IMR-90 (cell line): ENCODE measurements at regions not wholly inside any gene's neighbourhood (a gene's known extent, or its start where the extent isn't known, plus 50 kb on each side); places are given as distances from the start of the nearest gene placed in this dataset.

Experiments
- ATAC-seq: fragments of 200-7000 bp; cut with Tn5 transposase; 2 replicates; pipeline ENCODE4 v1.9.1; 2020; ENCODE audit warnings: low read depth, mild to moderate bottlenecking, moderate library complexity
- BruUV-seq: library from RNA; stranded (reverse); fragments of 400-500 nt; replicated peaks from 2 replicates; lab custom pipeline; 2021; lab: Mats Ljungman, UMichigan
- CTCF ChIA-PET: fragments of 300-600 bp; formaldehyde crosslinking; extraction: SDS; loops from one replicate; lab custom pipeline; 2021; ENCODE audit warnings: antibody characterized with exemption; lab: Yijun Ruan, JAX
- POLR2A ChIA-PET: fragments of 300-600 bp; sonication (Branson Sonifier 250); formaldehyde crosslinking; loops from one replicate; lab custom pipeline; 2022; ENCODE audit warnings: antibody characterized with exemption; ENCODE audit not compliant: unreplicated experiment; lab: Charles Lee
- DNase-seq: peaks from one replicate; pipeline ENCODE4 v3.0.0; 2013
- H2AFZ ChIP-seq: replicated peaks from 2 replicates; pipeline ENCODE3; 2013; ENCODE audit warnings: low read length, mild to moderate bottlenecking; ENCODE audit not compliant: poor library complexity
- H2AK5ac ChIP-seq: 2 replicates; pipeline ENCODE4 v1.6.1; 2013; ENCODE audit warnings: low read depth, low read length, inconsistent platforms
- H2AK9ac ChIP-seq: replicated peaks from 2 replicates; pipeline ENCODE3; 2013; ENCODE audit warnings: mild to moderate bottlenecking, low read depth, low read length, moderate library complexity; ENCODE audit not compliant: poor library complexity
- H2BK120ac ChIP-seq: 2 replicates; pipeline ENCODE4 v1.6.1; 2013; ENCODE audit warnings: low read depth, low read length, inconsistent platforms
- H2BK15ac ChIP-seq: 3 replicates; pipeline ENCODE4 v1.6.1; 2013; ENCODE audit warnings: low read depth, low read length, inconsistent platforms
- H2BK20ac ChIP-seq: 2 replicates; pipeline ENCODE4 v1.6.1; 2013; ENCODE audit warnings: low read depth, mild to moderate bottlenecking, inconsistent platforms, low read length, moderate library complexity
- H2BK5ac ChIP-seq: 2 replicates; pipeline ENCODE4 v1.6.1; 2013; ENCODE audit warnings: mild to moderate bottlenecking, low read depth, low read length, inconsistent platforms; ENCODE audit not compliant: poor library complexity, severe bottlenecking
- H3K14ac ChIP-seq: replicated peaks from 2 replicates; pipeline ENCODE4 v1.6.1; 2013; ENCODE audit warnings: low read depth, low read length, inconsistent platforms
- H3K18ac ChIP-seq: 2 replicates; pipeline ENCODE4 v1.6.1; 2013; ENCODE audit warnings: low read depth, low read length, control low read depth
- H3K23ac ChIP-seq: 2 replicates; pipeline ENCODE4 v1.6.1; 2013; ENCODE audit warnings: low read depth, low read length, inconsistent platforms
- H3K27ac ChIP-seq: 2 replicates; pipeline ENCODE4 v1.5.1; 2013; ENCODE audit warnings: mild to moderate bottlenecking, control low read depth, low read length; ENCODE audit not compliant: insufficient read depth
- H3K27me3 ChIP-seq: 2 replicates; pipeline ENCODE4 v1.6.1; 2013; ENCODE audit warnings: low read length; ENCODE audit not compliant: control insufficient read depth, insufficient read depth
- H3K36me3 ChIP-seq: 2 replicates; pipeline ENCODE4 v1.6.1; 2013; ENCODE audit warnings: low read length, mixed read lengths; ENCODE audit not compliant: control insufficient read depth, insufficient read depth
- H3K4ac ChIP-seq: 2 replicates; pipeline ENCODE4 v1.6.1; 2013; ENCODE audit warnings: low read depth, low read length, inconsistent platforms
- H3K4me1 ChIP-seq: 2 replicates; pipeline ENCODE4 v1.6.1; 2013; ENCODE audit warnings: low read length, mixed read lengths; ENCODE audit not compliant: control insufficient read depth, insufficient read depth
- H3K4me2 ChIP-seq: 2 replicates; pipeline ENCODE4 v1.6.1; 2013; ENCODE audit warnings: low read depth, mild to moderate bottlenecking, control low read depth, low read length, moderate library complexity
- H3K4me3 ChIP-seq: 2 replicates; pipeline ENCODE4 v1.5.1; 2013; ENCODE audit warnings: low read depth, mild to moderate bottlenecking, control low read depth, low read length, moderate library complexity; ENCODE audit not compliant: insufficient read depth
- H3K56ac ChIP-seq: 2 replicates; pipeline ENCODE4 v1.6.1; 2013; ENCODE audit warnings: low read length, inconsistent platforms; ENCODE audit not compliant: insufficient read depth; ENCODE audit errors: extremely low read depth
- H3K79me1 ChIP-seq, 2 experiments: 2 replicates each; pipeline ENCODE4 v1.6.1; 2013; ENCODE audit warnings: low read length in 2 of 2, inconsistent platforms in 1 of 2, low read depth in 1 of 2
- H3K9ac ChIP-seq: 2 replicates; pipeline ENCODE4 v1.6.1; 2013; ENCODE audit warnings: low read depth, low read length, control low read depth
- H3K9me1 ChIP-seq: 2 replicates; pipeline ENCODE4 v1.6.1; 2013; ENCODE audit warnings: low read length, inconsistent platforms; ENCODE audit not compliant: insufficient read depth
- H3K9me3 ChIP-seq: 2 replicates; pipeline ENCODE4 v1.6.1; 2013; ENCODE audit warnings: low read length; ENCODE audit not compliant: control insufficient read depth, insufficient read depth
- H4K20me1 ChIP-seq: 2 replicates; pipeline ENCODE4 v1.6.1; 2013; ENCODE audit warnings: low read length, inconsistent platforms; ENCODE audit not compliant: insufficient read depth
- H4K5ac ChIP-seq: 2 replicates; pipeline ENCODE4 v1.6.1; 2013; ENCODE audit warnings: mild to moderate bottlenecking, low read depth, low read length, control low read depth
- H4K8ac ChIP-seq, 2 experiments: 2 replicates each; pipeline ENCODE4 v1.6.1; 2013; ENCODE audit warnings: low read depth in 2 of 2, low read length in 2 of 2, control low read depth in 1 of 2, inconsistent platforms in 1 of 2
- H4K91ac ChIP-seq: 2 replicates; pipeline ENCODE4 v1.6.1; 2013; ENCODE audit warnings: low read depth, low read length, inconsistent platforms; ENCODE audit not compliant: insufficient read depth
- BHLHE40 ChIP-seq: fragments of 150-350 bp; IDR thresholded peaks from 2 replicates; pipeline ENCODE4 v1.6.1; 2016; ENCODE audit warnings: mild to moderate bottlenecking, low read depth, low read length
- CEBPB ChIP-seq: IDR thresholded peaks from 2 replicates; pipeline ENCODE4 v1.6.1; 2012; ENCODE audit warnings: low read depth, low read length, improper control_type of control experiment
- CHD1 ChIP-seq: IDR thresholded peaks from 2 replicates; pipeline ENCODE4 v1.6.1; 2012; ENCODE audit warnings: low read depth, low read length, improper control_type of control experiment
- MAFK ChIP-seq: IDR thresholded peaks from 2 replicates; pipeline ENCODE4 v1.6.1; 2012; ENCODE audit warnings: low read depth, low read length, improper control_type of control experiment
- MAZ ChIP-seq: IDR thresholded peaks from 2 replicates; pipeline ENCODE4 v1.6.1; 2012; ENCODE audit warnings: low read depth, mild to moderate bottlenecking, low read length, improper control_type of control experiment, moderate library complexity, borderline replicate concordance
- MXI1 ChIP-seq: IDR thresholded peaks from 2 replicates; pipeline ENCODE4 v1.6.1; 2012; ENCODE audit warnings: low read depth, mild to moderate bottlenecking, low read length, moderate library complexity, borderline replicate concordance
- NFE2L2 ChIP-seq: fragments of 150-350 bp; IDR thresholded peaks from 2 replicates; pipeline ENCODE4 v1.6.1; 2016; ENCODE audit warnings: low read depth, mild to moderate bottlenecking, low read length
- POLR2A ChIP-seq: IDR thresholded peaks from 2 replicates; pipeline ENCODE4 v1.6.1; 2012; ENCODE audit warnings: mild to moderate bottlenecking, low read depth, low read length
- RAD21 ChIP-seq: IDR thresholded peaks from 2 replicates; pipeline ENCODE4 v1.6.1; 2012; ENCODE audit warnings: low read length, improper control_type of control experiment
- RCOR1 ChIP-seq: IDR thresholded peaks from 2 replicates; pipeline ENCODE4 v1.6.1; 2012; ENCODE audit warnings: mild to moderate bottlenecking, low read length, improper control_type of control experiment; ENCODE audit not compliant: insufficient replicate concordance
- RFX5 ChIP-seq: IDR thresholded peaks from 2 replicates; pipeline ENCODE4 v1.8.0; 2012; ENCODE audit warnings: low read depth, mild to moderate bottlenecking, low read length, moderate library complexity
- SMC3 ChIP-seq: fragments of 150-350 bp; IDR thresholded peaks from 2 replicates; pipeline ENCODE4 v1.6.1; 2016; ENCODE audit warnings: low read depth, mild to moderate bottlenecking, antibody characterized with exemption, low read length, moderate library complexity
- WGBS, 2 experiments: methylation state at CpG; one replicate each; pipeline versions ENCODE4 v1.1.5 to v1.1.7; 2013; ENCODE audit warnings: missing lambda C conversion rate in 2 of 2; ENCODE audit not compliant: insufficient read length in 1 of 2; ENCODE audit errors: extremely low coverage in 2 of 2; 5-methylcytosine and 5-hydroxymethylcytosine counted together
- dilution Hi-C: fragments of 300-500 bp; cut with HindIII; formaldehyde crosslinking; loops from one replicate; pipeline ENCODE4 v1.14.3; 2018; ENCODE audit warnings: low sequenced_read_pairs; ENCODE audit not compliant: unreplicated experiment
- in situ Hi-C: fragments of 300-500 bp; cut with MboI; formaldehyde crosslinking; loops from 3 replicates; pipeline ENCODE4 v1.14.3; 2019; ENCODE audit warnings: low sequenced_read_pairs, inconsistent platforms, mixed read lengths
- intact Hi-C: fragments of 100-400 bp; cut with micrococcal nuclease; formaldehyde crosslinking; loops from 2 replicates; pipeline ENCODE4 v1.10.0; 2022
- TF ChIP-seq, protein P1 (sequence below): fragments of 150-350 bp; IDR thresholded peaks from 2 replicates; pipeline ENCODE4 v1.6.1; 2016; ENCODE audit warnings: low read depth, mild to moderate bottlenecking, low read length, moderate library complexity, borderline replicate concordance

DNA sequence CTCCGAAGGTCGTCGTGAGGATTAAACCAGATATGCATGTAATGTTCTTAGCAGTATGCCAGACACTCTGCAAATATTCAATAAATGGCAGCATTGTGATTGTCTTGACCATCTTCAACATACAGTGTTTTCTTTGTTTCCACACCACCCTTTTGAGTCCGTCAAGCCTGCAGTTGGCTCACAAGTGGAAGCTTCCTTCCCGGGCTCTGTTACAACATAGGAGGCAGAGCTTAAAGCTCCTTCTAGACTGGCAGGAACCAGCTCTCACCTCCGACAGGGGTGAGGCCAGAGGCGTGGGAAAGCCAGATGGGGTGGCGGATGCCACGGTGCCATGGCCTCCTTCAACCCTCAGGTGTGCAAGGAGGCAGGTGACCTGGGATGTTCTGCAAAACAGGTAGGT, 138.3 kb downstream of the FOXL1 start:
- H3K4me2 ChIP-seq = no peak overlapping the region
- 85% methylated on average over 4 of the region's 9 CpGs; no CpG with 5 or more reads in 1 of the 2 experiments for WGBS, 2 experiments
- H3K14ac ChIP-seq = no peak overlapping the region
- no peak overlapping the region for H2BK20ac ChIP-seq
- H3K4ac ChIP-seq = no peak overlapping the region
- H2AK9ac ChIP-seq = no peak overlapping the region
- DNase-seq (no peak), ATAC-seq (no peak)
- no peaks in the 10 kb centered on the region for H3K4me1 ChIP-seq
- TF ChIP-seq RAD21 (no peak), BHLHE40 (no peak), NFE2L2 (no peak), MXI1 (no peak), RCOR1 (no peak), MAZ (no peak), CEBPB (no peak), CHD1 (no peak), SMC3 (no peak), POLR2A (no peak), MAFK (no peak), RFX5 (no peak)
- TF ChIP-seq, protein P1, sequence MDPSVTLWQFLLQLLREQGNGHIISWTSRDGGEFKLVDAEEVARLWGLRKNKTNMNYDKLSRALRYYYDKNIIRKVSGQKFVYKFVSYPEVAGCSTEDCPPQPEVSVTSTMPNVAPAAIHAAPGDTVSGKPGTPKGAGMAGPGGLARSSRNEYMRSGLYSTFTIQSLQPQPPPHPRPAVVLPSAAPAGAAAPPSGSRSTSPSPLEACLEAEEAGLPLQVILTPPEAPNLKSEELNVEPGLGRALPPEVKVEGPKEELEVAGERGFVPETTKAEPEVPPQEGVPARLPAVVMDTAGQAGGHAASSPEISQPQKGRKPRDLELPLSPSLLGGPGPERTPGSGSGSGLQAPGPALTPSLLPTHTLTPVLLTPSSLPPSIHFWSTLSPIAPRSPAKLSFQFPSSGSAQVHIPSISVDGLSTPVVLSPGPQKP = no peak
- peaks cover 6% of the 10 kb centered on the region; the same call in 1 of the 2 replicates for H3K9me1 ChIP-seq
- H3K9me3 ChIP-seq = no peaks in the 10 kb centered on the region; the same call in 1 of the 2 replicates
- no peaks in the 10 kb centered on the region for H3K36me3 ChIP-seq
- H3K27me3 ChIP-seq = peaks cover 29% of the 10 kb centered on the region
- intact Hi-C loops = no loop called here
- H3K18ac ChIP-seq = no peak overlapping the region
- H3K4me3 ChIP-seq = no peak overlapping the region
- dilution Hi-C loops = no loop called here
- H4K91ac ChIP-seq = no peak overlapping the region
- no peak overlapping the region for H2BK120ac ChIP-seq
- H2BK5ac ChIP-seq = no peak overlapping the region
- no peak overlapping the region for H2BK15ac ChIP-seq
- H2AK5ac ChIP-seq = no peak overlapping the region
- no peak overlapping the region for H4K5ac ChIP-seq
- POLR2A ChIA-PET = no interaction called here
- CTCF ChIA-PET = no interaction called here
- no peak overlapping the region for H2AFZ ChIP-seq
- in situ Hi-C loops = no loop called here
- no peak overlapping the region for H3K23ac ChIP-seq
- no TSS peak for BruUV-seq
- H3K9ac ChIP-seq = no peak overlapping the region
- H4K20me1 ChIP-seq = no peaks in the 10 kb centered on the region
- no peak overlapping the region for H3K56ac ChIP-seq
- no peak overlapping the region for H4K8ac ChIP-seq
- no peak overlapping the region for H3K27ac ChIP-seq
- no peaks in the 10 kb centered on the region for H3K79me1 ChIP-seq
